Mesendoderm (in vitro differentiated cells): ENCODE measurements at regions not wholly inside any gene's neighbourhood (a gene's known extent, or its start where the extent isn't known, plus 50 kb on each side); places are given as distances from the start of the nearest gene placed in this dataset.

Experiments
- DNase-seq: peaks from one replicate; pipeline ENCODE4 v3.0.0; 2013
- H2AK5ac ChIP-seq: 2 replicates; pipeline ENCODE4 v1.6.1; 2013; ENCODE audit warnings: low read length, inconsistent platforms
- H2BK120ac ChIP-seq: 2 replicates; pipeline ENCODE4 v1.6.1; 2013; ENCODE audit warnings: low read depth, mild to moderate bottlenecking, low read length, moderate library complexity, mixed read lengths
- H2BK15ac ChIP-seq: replicated peaks from 2 replicates; pipeline ENCODE4 v1.6.1; 2013; ENCODE audit warnings: low read depth, mild to moderate bottlenecking, moderate library complexity
- H2BK5ac ChIP-seq: 2 replicates; pipeline ENCODE4 v1.6.1; 2013; ENCODE audit warnings: low read length, inconsistent platforms
- H3K18ac ChIP-seq: 2 replicates; pipeline ENCODE4 v1.6.1; 2013; ENCODE audit warnings: mild to moderate bottlenecking, low read length, mixed read lengths
- H3K23ac ChIP-seq: one replicate; pipeline ENCODE4 v1.6.1; 2013; ENCODE audit warnings: low read length
- H3K27ac ChIP-seq: 2 replicates; pipeline ENCODE4 v1.5.1; 2013; ENCODE audit warnings: low read depth, mild to moderate bottlenecking, inconsistent platforms, low read length, moderate library complexity
- H3K27me3 ChIP-seq: 2 replicates; pipeline ENCODE4 v1.6.1; 2013; ENCODE audit warnings: low read length, control low read depth, mild to moderate bottlenecking, inconsistent platforms; ENCODE audit not compliant: insufficient read depth, poor library complexity
- H3K36me3 ChIP-seq: 2 replicates; pipeline ENCODE4 v1.6.1; 2013; ENCODE audit warnings: low read length, inconsistent platforms; ENCODE audit not compliant: control insufficient read depth, insufficient read depth
- H3K4ac ChIP-seq: one replicate; pipeline ENCODE4 v1.6.1; 2013; ENCODE audit warnings: low read depth, mild to moderate bottlenecking, low read length, moderate library complexity
- H3K4me1 ChIP-seq: 2 replicates; pipeline ENCODE4 v1.6.1; 2013; ENCODE audit warnings: low read depth, low read length, inconsistent platforms; ENCODE audit not compliant: control insufficient read depth
- H3K4me2 ChIP-seq: 2 replicates; pipeline ENCODE4 v1.6.1; 2013; ENCODE audit warnings: low read length
- H3K4me3 ChIP-seq: 2 replicates; pipeline ENCODE4 v1.5.1; 2013; ENCODE audit warnings: mild to moderate bottlenecking, low read length
- H3K56ac ChIP-seq: one replicate; pipeline ENCODE4 v1.6.1; 2013; ENCODE audit warnings: low read length
- H3K79me1 ChIP-seq: 2 replicates; pipeline ENCODE4 v1.6.1; 2013; ENCODE audit warnings: low read length, inconsistent platforms
- H3K79me2 ChIP-seq: 2 replicates; pipeline ENCODE4 v1.6.1; 2013; ENCODE audit warnings: mild to moderate bottlenecking, low read length; ENCODE audit not compliant: control insufficient read depth, insufficient read depth
- H3K9ac ChIP-seq: 2 replicates; pipeline ENCODE4 v1.6.1; 2013; ENCODE audit warnings: low read length, inconsistent platforms
- H4K5ac ChIP-seq: one replicate; pipeline ENCODE4 v1.6.1; 2013; ENCODE audit warnings: low read length
- H4K8ac ChIP-seq: one replicate; pipeline ENCODE4 v1.6.1; 2013; ENCODE audit warnings: low read depth, mild to moderate bottlenecking, control low read depth, low read length, moderate library complexity
- WGBS: extraction: QIAGEN DNeasy Blood & Tissue Kit; methylation state at CpG from one replicate; pipeline ENCODE4 v1.1.7; 2013; ENCODE audit warnings: low lambda C conversion rate, missing lambda C conversion rate; ENCODE audit not compliant: insufficient coverage; ENCODE audit errors: extremely low coverage; 5-methylcytosine and 5-hydroxymethylcytosine counted together

DNA sequence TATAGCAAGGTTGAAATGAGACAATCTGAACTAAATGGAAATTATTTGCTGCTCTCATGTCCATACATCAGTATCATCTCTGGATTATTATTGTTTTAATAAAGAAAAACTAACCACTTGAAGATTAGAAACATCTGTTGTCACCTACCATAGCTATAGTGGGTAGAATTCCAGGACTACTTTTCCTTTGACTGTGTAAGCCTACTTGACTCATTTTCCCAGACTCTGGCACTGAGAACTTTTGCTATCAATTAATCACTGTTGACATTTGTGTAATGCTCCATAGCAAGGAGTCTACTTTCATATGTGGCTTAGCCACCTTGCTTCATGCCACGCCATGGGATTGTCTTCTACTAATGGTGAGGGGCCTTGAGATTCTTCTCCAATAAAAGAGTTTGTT lies 59.9 kb upstream of the ARRDC3 start:
- no peak for DNase-seq
- WGBS: no CpG with 5 or more reads among the region's 1 CpG
- H3K27ac ChIP-seq: no peak overlapping the region

DNA sequence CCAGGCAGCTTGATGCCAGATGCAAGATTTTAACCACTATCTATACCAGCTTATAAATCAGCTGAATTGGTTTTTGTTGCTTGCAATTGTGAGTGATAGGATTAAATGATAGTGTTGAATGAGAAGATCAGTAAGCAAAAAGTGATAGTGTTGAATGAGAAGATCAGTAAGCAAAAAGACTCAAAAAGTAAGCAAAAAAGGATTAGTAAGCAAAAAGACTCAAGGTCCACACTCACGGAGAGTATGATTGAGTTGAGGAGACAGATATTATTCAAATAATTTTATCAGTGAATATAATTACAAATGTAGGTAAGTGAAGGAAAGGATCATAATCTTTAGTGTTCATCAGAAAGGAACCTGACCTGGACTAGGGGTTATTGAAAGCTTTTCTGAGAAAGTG lies 58.0 kb upstream of the ARRDC3 start:
- H2BK120ac ChIP-seq: no peak overlapping the region
- H3K4ac ChIP-seq: no peak overlapping the region
- no peaks in the 10 kb centered on the region for H3K79me2 ChIP-seq

More for the DNA sequence above, 59.9 kb upstream of the ARRDC3 start:
- Histone ChIP-seq H3K18ac (no peak overlapping the region), H3K79me2 (no peaks in the 10 kb centered on the region), H3K4ac (no peak overlapping the region), H2BK120ac (no peak overlapping the region), H3K79me1 (no peaks in the 10 kb centered on the region), H2AK5ac (no peak overlapping the region), H3K4me2 (no peak overlapping the region), H3K36me3 (no peaks in the 10 kb centered on the region), H2BK5ac (no peak overlapping the region), H3K4me3 (no peak overlapping the region), H3K56ac (no peak overlapping the region), H4K5ac (no peak overlapping the region), H3K9ac (no peak overlapping the region), H2BK15ac (no peak overlapping the region), H3K27me3 (no peaks in the 10 kb centered on the region), H4K8ac (no peak overlapping the region), H3K4me1 (no peaks in the 10 kb centered on the region), H3K23ac (no peak overlapping the region)

GRCh38 chr5:91438871-91439270 lies 55.8 kb upstream of the ARRDC3 start:
- DNase-seq: peak; percentile 51
- Histone ChIP-seq H3K4ac (no peak overlapping the region), H3K79me1 (no peaks in the 10 kb centered on the region), H3K27ac (no peak overlapping the region), H3K27me3 (no peaks in the 10 kb centered on the region), H4K5ac (no peak overlapping the region), H2BK120ac (no peak overlapping the region), H2BK15ac (no peak overlapping the region), H3K18ac (no peak overlapping the region), H3K9ac (no peak overlapping the region), H3K4me2 (no peak overlapping the region), H3K79me2 (no peaks in the 10 kb centered on the region), H3K4me3 (no peak overlapping the region), H2AK5ac (no peak overlapping the region), H3K23ac (no peak overlapping the region), H3K36me3 (no peaks in the 10 kb centered on the region), H2BK5ac (no peak overlapping the region), H4K8ac (no peak overlapping the region), H3K56ac (no peak overlapping the region), H3K4me1 (no peaks in the 10 kb centered on the region)
- no CpG with 5 or more reads among the region's 1 CpG for WGBS

More for the DNA sequence above, 58.0 kb upstream of the ARRDC3 start:
- no peak overlapping the region for H4K8ac ChIP-seq
- no peak overlapping the region for H2BK5ac ChIP-seq
- H3K56ac ChIP-seq: no peak overlapping the region
- H2BK15ac ChIP-seq: no peak overlapping the region
- H3K27me3 ChIP-seq: no peaks in the 10 kb centered on the region
- no peak overlapping the region for H3K9ac ChIP-seq
- H3K27ac ChIP-seq: no peak overlapping the region
- H2AK5ac ChIP-seq: no peak overlapping the region
- H3K23ac ChIP-seq: no peak overlapping the region
- no peaks in the 10 kb centered on the region for H3K79me1 ChIP-seq
- no peak overlapping the region for H3K4me3 ChIP-seq
- no peak for DNase-seq
- H3K18ac ChIP-seq: no peak overlapping the region
- no peaks in the 10 kb centered on the region for H3K36me3 ChIP-seq
- no peak overlapping the region for H4K5ac ChIP-seq
- no CpG with 5 or more reads among the region's 1 CpG for WGBS
- H3K4me2 ChIP-seq: no peak overlapping the region
- H3K4me1 ChIP-seq: no peaks in the 10 kb centered on the region

- Histone ChIP-seq H3K18ac (no peak overlapping the region), H3K4me1 (no peaks in the 10 kb centered on the region), H3K36me3 (no peaks in the 10 kb centered on the region), H2BK5ac (no peak overlapping the region), H3K4me2 (no peak overlapping the region), H3K27me3 (no peaks in the 10 kb centered on the region), H4K5ac (no peak overlapping the region), H2AK5ac (no peak overlapping the region), H3K79me2 (no peaks in the 10 kb centered on the region), H3K23ac (no peak overlapping the region), H3K27ac (no peak overlapping the region), H3K4me3 (no peak overlapping the region), H2BK15ac (no peak overlapping the region), H3K79me1 (no peaks in the 10 kb centered on the region), H2BK120ac (no peak overlapping the region), H3K9ac (no peak overlapping the region), H3K4ac (no peak overlapping the region), H4K8ac (no peak overlapping the region), H3K56ac (no peak overlapping the region)
- no CpG with 5 or more reads among the region's 3 CpGs for WGBS
- no peak for DNase-seq
Observed at GRCh38 chr5:91436241-91436640, 53.1 kb upstream of the ARRDC3 start.

DNA sequence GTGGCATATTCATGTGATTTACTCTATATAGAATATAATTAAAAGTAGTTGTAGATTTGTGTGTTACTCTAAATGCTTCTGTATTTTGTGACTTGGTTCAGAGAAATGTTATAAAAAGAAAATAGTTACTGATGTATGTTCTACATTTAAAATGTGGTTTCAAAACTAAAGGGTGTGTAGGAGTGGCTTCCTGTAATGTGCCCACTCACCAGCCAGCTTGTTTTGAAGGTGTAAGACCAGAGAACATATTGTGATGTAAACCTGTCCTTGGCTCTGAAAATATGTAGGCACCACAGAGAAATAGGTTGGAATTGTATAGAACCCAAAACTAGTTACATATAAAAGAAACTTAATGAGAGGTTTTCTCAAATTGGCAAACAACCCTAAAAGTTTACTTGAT lies 51.2 kb upstream of the ARRDC3 start:
- H4K8ac ChIP-seq: no peak overlapping the region

DNA sequence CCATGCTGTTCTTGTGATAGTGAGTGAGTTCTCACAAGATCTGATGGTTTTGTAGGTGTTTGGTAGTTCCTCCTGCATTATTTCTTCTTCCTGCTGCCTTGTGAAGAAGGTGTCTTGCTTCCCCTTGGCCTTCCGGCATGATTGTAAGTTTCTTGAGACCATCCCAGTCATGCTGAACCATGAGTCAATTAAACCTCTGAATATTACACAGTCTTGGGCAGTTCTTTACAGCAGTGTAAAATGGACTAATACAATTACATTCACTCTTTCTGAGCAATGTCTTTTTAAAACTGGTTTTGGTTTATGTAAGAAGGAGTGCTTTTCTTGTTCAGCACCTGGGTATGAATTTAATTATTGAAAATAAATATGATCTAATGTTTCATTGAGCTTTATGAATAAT lies 50.7 kb upstream of the ARRDC3 start:
- no peaks in the 10 kb centered on the region for H3K4me1 ChIP-seq
- H3K79me1 ChIP-seq: no peaks in the 10 kb centered on the region
- H3K36me3 ChIP-seq: no peaks in the 10 kb centered on the region
- H3K79me2 ChIP-seq: no peaks in the 10 kb centered on the region
- no peak overlapping the region for H2BK120ac ChIP-seq
- H3K18ac ChIP-seq: no peak overlapping the region
- no peak overlapping the region for H4K8ac ChIP-seq
- no peak overlapping the region for H2BK15ac ChIP-seq
- no peak overlapping the region for H2BK5ac ChIP-seq
- no peak overlapping the region for H3K23ac ChIP-seq
- no peak overlapping the region for H3K4me3 ChIP-seq
- H3K4me2 ChIP-seq: no peak overlapping the region
- H4K5ac ChIP-seq: no peak overlapping the region
- no peak overlapping the region for H3K4ac ChIP-seq
- H3K56ac ChIP-seq: no peak overlapping the region
- no peak overlapping the region for H2AK5ac ChIP-seq
- WGBS: no CpG with 5 or more reads among the region's 1 CpG
- no peaks in the 10 kb centered on the region for H3K27me3 ChIP-seq
- no peak overlapping the region for H3K9ac ChIP-seq
- no peak for DNase-seq
- H3K27ac ChIP-seq: no peak overlapping the region

More for the DNA sequence above, 51.2 kb upstream of the ARRDC3 start:
- H3K4me1 ChIP-seq: no peaks in the 10 kb centered on the region
- no peak overlapping the region for H3K9ac ChIP-seq
- H3K56ac ChIP-seq: no peak overlapping the region
- no peak overlapping the region for H2AK5ac ChIP-seq
- no peak overlapping the region for H3K4me2 ChIP-seq
- H3K27ac ChIP-seq: no peak overlapping the region
- no peak overlapping the region for H2BK15ac ChIP-seq
- DNase-seq: no peak
- H3K4ac ChIP-seq: no peak overlapping the region
- H3K27me3 ChIP-seq: no peaks in the 10 kb centered on the region
- no peak overlapping the region for H3K18ac ChIP-seq
- H3K79me1 ChIP-seq: no peaks in the 10 kb centered on the region
- no peaks in the 10 kb centered on the region for H3K79me2 ChIP-seq
- H4K5ac ChIP-seq: no peak overlapping the region
- no peaks in the 10 kb centered on the region for H3K36me3 ChIP-seq
- no peak overlapping the region for H2BK5ac ChIP-seq
- H3K4me3 ChIP-seq: no peak overlapping the region
- H2BK120ac ChIP-seq: no peak overlapping the region
- no peak overlapping the region for H3K23ac ChIP-seq
